Thyroid gland (tissue), 4 donors: ENCODE measurements at regions not wholly inside any gene's neighbourhood (a gene's known extent, or its start where the extent isn't known, plus 50 kb on each side); places are given as distances from the start of the nearest gene placed in this dataset.
"Not testable (repeated sequence)": the region's sequence is repeated elsewhere in the genome, so short reads cannot be mapped to it uniquely, and the experiment has no call there.

Experiments
- DNase-seq, 2 donors: peaks; one replicate each; pipeline ENCODE4 v3.0.0-alpha.2; 2019
- H3K27ac ChIP-seq, 3 donors: fragments of 200-600 bp; sonication (generic); 1 replicate in 2 of 3; 2 replicates in 1 of 3; pipeline ENCODE4 v1.5.1; 2016 to 2019; ENCODE audit warnings: mild to moderate bottlenecking in 1 of 3, moderate library complexity in 1 of 3
- H3K27me3 ChIP-seq: fragments of 200-600 bp; sonication (generic); one replicate; pipeline ENCODE4 v1.5.1; 2019
- H3K36me3 ChIP-seq, 2 donors: fragments of 200-600 bp; sonication (generic); one replicate each; pipeline ENCODE4 v1.5.1; 2016 to 2019
- H3K4me1 ChIP-seq, 2 donors: fragments of 200-600 bp; sonication (generic); one replicate each; pipeline ENCODE4 v1.5.1; 2017 to 2019
- H3K4me3 ChIP-seq, 3 donors: fragments of 200-600 bp; sonication (generic); replicated peaks in 1 of 3; 1 replicate in 2 of 3; 2 replicates in 1 of 3; pipeline ENCODE4 v1.5.1; 2016; ENCODE audit warnings: mild to moderate bottlenecking in 1 of 3
- H3K9me3 ChIP-seq: fragments of 200-600 bp; sonication (generic); one replicate; pipeline ENCODE4 v1.5.1; 2017
- CTCF ChIP-seq, 6 experiments: fragments of 200-600 bp in 3 of 6; fragments of 450-650 bp in 3 of 6; sonication (generic) in 3 of 6; IDR thresholded peaks; one replicate each; pipeline ENCODE4 v1.5.1; 2016 to 2019; ENCODE audit warnings: antibody characterized with exemption in 6 of 6, mild to moderate bottlenecking in 2 of 6, inconsistent platforms in 1 of 6, moderate library complexity in 1 of 6
- POLR2A ChIP-seq, 2 donors: fragments of 450-650 bp; IDR thresholded peaks; one replicate each; pipeline ENCODE4 v1.6.1; 2017; ENCODE audit warnings: antibody characterized with exemption in 2 of 2, mild to moderate bottlenecking in 2 of 2, moderate library complexity in 1 of 2
- WGBS, 2 donors: methylation state at CpG; one replicate each; pipeline ENCODE4 v1.1.5; 2017; 5-methylcytosine and 5-hydroxymethylcytosine counted together
- intact Hi-C: fragments of 100-400 bp; cut with DNase I; formaldehyde crosslinking; loops from one replicate; pipeline ENCODE4 v1.15.1; 2023

- Histone ChIP-seq H3K4me1 (no peaks in the 10 kb centered on the region), H3K27ac (no peak overlapping the region), H3K36me3 (no peaks in the 10 kb centered on the region), H3K9me3 (no peaks in the 10 kb centered on the region), H3K27me3 (no peaks in the 10 kb centered on the region), H3K4me3 (no peak overlapping the region)
- DNase-seq: no peak
- TF ChIP-seq POLR2A (IDR thresholded peaks at IDR 0.05): no peak
- no peak for TF ChIP-seq CTCF (IDR thresholded peaks at IDR 0.05)
- 73 to 90% methylated on average over 2 of the region's 2 CpGs for WGBS, 2 donors
- intact Hi-C loops: no loop called here
Measured at GRCh38 chr19:28577233-28577632, 635.7 kb downstream of the UQCRFS1 start.

- Histone ChIP-seq H3K4me1 (no peaks in the 10 kb centered on the region), H3K9me3 (no peaks in the 10 kb centered on the region), H3K27ac (no peak overlapping the region), H3K27me3 (no peaks in the 10 kb centered on the region), H3K4me3 (no peak overlapping the region), H3K36me3 (no peaks in the 10 kb centered on the region)
- no peak for DNase-seq
- intact Hi-C loops: no loop called here
- TF ChIP-seq POLR2A (IDR thresholded peaks at IDR 0.05) (no peak), CTCF (IDR thresholded peaks at IDR 0.05) (no peak)
Measured at GRCh38 chr19:28575816-28576215, 637.1 kb downstream of the UQCRFS1 start.

GRCh38 chr19:28575312-28575711 lies 637.6 kb downstream of the UQCRFS1 start:
- H3K36me3 ChIP-seq, H3K9me3 ChIP-seq, DNase-seq, intact Hi-C loops, H3K4me1 ChIP-seq, H3K4me3 ChIP-seq, H3K27me3 ChIP-seq, H3K27ac ChIP-seq: not testable (repeated sequence)

GRCh38 chr19:28574212-28574611 lies 638.7 kb downstream of the UQCRFS1 start:
- H3K9me3 ChIP-seq: no peaks in the 10 kb centered on the region
- TF ChIP-seq POLR2A (IDR thresholded peaks at IDR 0.05) (no peak), CTCF (IDR thresholded peaks at IDR 0.05) (no peak)
- WGBS, 2 donors: 85 to 88% methylated on average over 4 of the region's 4 CpGs
- H3K36me3 ChIP-seq: no peaks in the 10 kb centered on the region
- no peaks in the 10 kb centered on the region for H3K27me3 ChIP-seq
- no peaks in the 10 kb centered on the region for H3K4me1 ChIP-seq
- intact Hi-C loops: no loop called here
- no peak for DNase-seq
- no peak overlapping the region for H3K4me3 ChIP-seq
- no peak overlapping the region for H3K27ac ChIP-seq

- intact Hi-C loops: no loop called here
- H3K27ac ChIP-seq: no peak overlapping the region
- WGBS, 2 donors: 73 to 76% methylated on average over 12 of the region's 12 CpGs
- H3K4me1 ChIP-seq: no peaks in the 10 kb centered on the region
- no peak for DNase-seq
- no peaks in the 10 kb centered on the region for H3K27me3 ChIP-seq
- H3K9me3 ChIP-seq: no peaks in the 10 kb centered on the region
- H3K36me3 ChIP-seq: no peaks in the 10 kb centered on the region
- no peak for TF ChIP-seq POLR2A (IDR thresholded peaks at IDR 0.05)
- no peak for TF ChIP-seq CTCF (IDR thresholded peaks at IDR 0.05)
- H3K4me3 ChIP-seq: no peak overlapping the region
Measured at GRCh38 chr19:28569132-28570131, 643.5 kb downstream of the UQCRFS1 start.
